Gastrocnemius medialis (tissue), 4 donors: ENCODE measurements at regions not wholly inside any gene's neighbourhood (a gene's known extent, or its start where the extent isn't known, plus 50 kb on each side); places are given as distances from the start of the nearest gene placed in this dataset.
"Not testable (repeated sequence)": the region's sequence is repeated elsewhere in the genome, so short reads cannot be mapped to it uniquely, and the experiment has no call there.

Experiments used
- ATAC-seq, 2 donors: fragments of 150-250 bp; one replicate each; pipeline ENCODE4 v1.9.1; 2016
- DNase-seq, 2 donors: peaks; one replicate each; pipeline ENCODE4 v3.0.0-alpha.2; 2019
- H3K27ac ChIP-seq, 4 donors: fragments of 200-600 bp; sonication (generic); 1 replicate in 1 of 4; 2 replicates in 3 of 4; pipeline ENCODE4 v1.5.1; 2016 to 2018; ENCODE audit warnings: mild to moderate bottlenecking in 2 of 4, moderate library complexity in 1 of 4
- H3K27me3 ChIP-seq, 3 donors: fragments of 200-600 bp; sonication (generic) in 2 of 3; 1 replicate in 1 of 3; 2 replicates in 2 of 3; pipeline versions ENCODE4 v1.5.1 to v1.6.0; 2016 to 2019; ENCODE audit warnings: mild to moderate bottlenecking in 1 of 3, moderate library complexity in 1 of 3
- H3K36me3 ChIP-seq, 2 donors: fragments of 200-600 bp; sonication (generic) in 1 of 2; one replicate each; pipeline ENCODE4 v1.5.1; 2017 to 2018
- H3K4me1 ChIP-seq, 2 donors: fragments of 200-600 bp; sonication (generic) in 1 of 2; one replicate each; pipeline ENCODE4 v1.5.1; 2016 to 2017; ENCODE audit warnings: mild to moderate bottlenecking in 2 of 2
- H3K4me3 ChIP-seq, 4 donors: fragments of 200-600 bp; sonication (generic) in 3 of 4; 1 replicate in 1 of 4; 2 replicates in 3 of 4; pipeline ENCODE4 v1.5.1; 2016 to 2019; ENCODE audit warnings: mild to moderate bottlenecking in 2 of 4
- H3K9me3 ChIP-seq, 3 donors: fragments of 200-600 bp; sonication (generic) in 2 of 3; 1 replicate in 1 of 3; 2 replicates in 2 of 3; pipeline ENCODE4 v1.5.1; 2016 to 2019
- CTCF ChIP-seq, 5 experiments: fragments of 450-650 bp in 3 of 5; fragments of 200-600 bp in 2 of 5; sonication (generic) in 2 of 5; IDR thresholded peaks in 4 of 5; conservative IDR thresholded peaks in 1 of 5; 1 replicate in 4 of 5; 2 replicates in 1 of 5; pipeline ENCODE4 v1.5.1; 2016 to 2019; ENCODE audit warnings: antibody characterized with exemption in 5 of 5, mild to moderate bottlenecking in 3 of 5, moderate library complexity in 3 of 5
- POLR2A ChIP-seq, 2 donors: fragments of 450-650 bp; IDR thresholded peaks; one replicate each; pipeline ENCODE4 v1.6.1; 2017; ENCODE audit warnings: antibody characterized with exemption in 2 of 2, mild to moderate bottlenecking in 2 of 2, moderate library complexity in 2 of 2
- in situ Hi-C, 4 donors: fragments of 200-750 bp; cut with MboI; loops; one replicate each; pipeline versions ENCODE4 v1.15.0 to v1.8.0; 2017; ENCODE audit warnings: low sequenced_read_pairs in 4 of 4
- intact Hi-C: fragments of 100-400 bp; cut with DNase I; formaldehyde crosslinking; loops from one replicate; pipeline ENCODE4 v1.15.1; 2023; ENCODE audit warnings: low total_unique reads

- H3K27me3 ChIP-seq, result no peaks in the 10 kb centered on the region
- ATAC-seq, result no peak
- no peak overlapping the region for H3K27ac ChIP-seq
- no peak for DNase-seq
- H3K4me3 ChIP-seq, result no peak overlapping the region
- peaks cover 0 to 14% of the 10 kb centered on the region in 2 donors for H3K4me1 ChIP-seq
- intact Hi-C loops (loop anchor here (5.0 kb wide), 1 partner anchor 37 kb away; no protein-coding TSS in a partner anchor), in situ Hi-C loops (no loop called here)
- H3K36me3 ChIP-seq, result no peaks in the 10 kb centered on the region
- no peaks in the 10 kb centered on the region for H3K9me3 ChIP-seq
- TF ChIP-seq CTCF (IDR thresholded peaks at IDR 0.05 in 4 of 5, conservative IDR thresholded peaks at IDR 0.05 in 1 of 5), result no peak
- TF ChIP-seq POLR2A (IDR thresholded peaks at IDR 0.05), result no peak
Observed at GRCh38 chr17:77619326-77619725, 339.2 kb upstream of the TNRC6C start.

GRCh38 chr17:77619851-77620250, 338.7 kb upstream of the TNRC6C start:
- Histone ChIP-seq H3K36me3 (no peaks in the 10 kb centered on the region), H3K9me3 (no peaks in the 10 kb centered on the region), H3K4me1 (peaks cover 0 to 14% of the 10 kb centered on the region in 2 donors), H3K27ac (no peak overlapping the region), H3K4me3 (no peak overlapping the region), H3K27me3 (no peaks in the 10 kb centered on the region)
- ATAC-seq (no peak), DNase-seq (no peak)
- intact Hi-C loops, result loop anchor here (5.0 kb wide), 1 partner anchor 38 kb away; no protein-coding TSS in a partner anchor
- in situ Hi-C loops, result no loop called here
- TF ChIP-seq POLR2A (IDR thresholded peaks at IDR 0.05) (no peak), CTCF (IDR thresholded peaks at IDR 0.05 in 4 of 5, conservative IDR thresholded peaks at IDR 0.05 in 1 of 5) (no peak)

GRCh38 chr17:77620282-77620681, 338.2 kb upstream of the TNRC6C start:
- Histone ChIP-seq H3K27me3 (no peaks in the 10 kb centered on the region), H3K27ac (no peak overlapping the region), H3K4me3 (no peak overlapping the region), H3K4me1 (peaks cover 0 to 14% of the 10 kb centered on the region in 2 donors), H3K36me3 (no peaks in the 10 kb centered on the region), H3K9me3 (no peaks in the 10 kb centered on the region)
- ATAC-seq (no peak), DNase-seq (no peak)
- TF ChIP-seq CTCF (IDR thresholded peaks at IDR 0.05 in 4 of 5, conservative IDR thresholded peaks at IDR 0.05 in 1 of 5), result no peak
- no peak for TF ChIP-seq POLR2A (IDR thresholded peaks at IDR 0.05)
- intact Hi-C loops (no loop called here), in situ Hi-C loops (no loop called here)

- intact Hi-C loops, H3K9me3 ChIP-seq, H3K27ac ChIP-seq, in situ Hi-C loops, DNase-seq, H3K4me1 ChIP-seq, H3K4me3 ChIP-seq, ATAC-seq, H3K27me3 ChIP-seq, H3K36me3 ChIP-seq: not testable (repeated sequence)
Observed at GRCh38 chr17:77622084-77622483, 336.4 kb upstream of the TNRC6C start.

GRCh38 chr17:77622647-77623046, 335.9 kb upstream of the TNRC6C start:
- TF ChIP-seq CTCF (IDR thresholded peaks at IDR 0.05 in 4 of 5, conservative IDR thresholded peaks at IDR 0.05 in 1 of 5) (no peak), POLR2A (IDR thresholded peaks at IDR 0.05) (no peak)
- no peak for ATAC-seq
- H3K9me3 ChIP-seq, result no peaks in the 10 kb centered on the region
- H3K4me3 ChIP-seq, result no peak overlapping the region
- H3K27ac ChIP-seq, result no peak overlapping the region
- in situ Hi-C loops (no loop called here), intact Hi-C loops (no loop called here)
- no peaks in the 10 kb centered on the region for H3K27me3 ChIP-seq
- H3K4me1 ChIP-seq, result no peaks in the 10 kb centered on the region
- no peaks in the 10 kb centered on the region for H3K36me3 ChIP-seq
- no peak for DNase-seq

- H3K36me3 ChIP-seq, DNase-seq, H3K27ac ChIP-seq, H3K27me3 ChIP-seq, H3K4me1 ChIP-seq, in situ Hi-C loops, ATAC-seq, H3K9me3 ChIP-seq, H3K4me3 ChIP-seq, intact Hi-C loops: not testable (repeated sequence)
Observed at GRCh38 chr17:77623321-77623720, 335.2 kb upstream of the TNRC6C start.
